ENCODE measurements at regions not wholly inside any gene's neighbourhood (a gene's known extent, or its start where the extent isn't known, plus 50 kb on each side); places are given as distances from the start of the nearest gene placed in this dataset.

DNA sequence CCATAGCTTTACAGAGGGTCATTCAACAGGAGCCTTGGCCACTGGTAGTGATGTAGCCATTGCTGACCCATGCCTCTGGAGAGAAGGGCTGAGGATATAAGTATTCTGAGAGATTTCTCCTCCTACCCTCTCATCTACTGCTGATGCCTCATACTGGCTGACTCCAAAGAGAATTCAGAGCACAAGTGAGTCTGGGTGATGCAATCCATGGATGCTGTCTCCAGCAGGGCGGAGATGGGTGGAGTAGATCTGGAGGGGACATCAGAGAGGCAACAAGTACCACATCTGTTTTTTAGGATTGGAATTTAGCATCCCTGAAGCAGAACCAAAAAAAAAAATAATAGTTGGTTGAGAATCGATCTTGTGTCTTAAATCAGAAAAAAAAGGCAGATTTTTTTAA is 705.7 kb upstream of the CELF2 start:
- no peak for DNase-seq (ENCODE audit: low spot score)

DNA sequence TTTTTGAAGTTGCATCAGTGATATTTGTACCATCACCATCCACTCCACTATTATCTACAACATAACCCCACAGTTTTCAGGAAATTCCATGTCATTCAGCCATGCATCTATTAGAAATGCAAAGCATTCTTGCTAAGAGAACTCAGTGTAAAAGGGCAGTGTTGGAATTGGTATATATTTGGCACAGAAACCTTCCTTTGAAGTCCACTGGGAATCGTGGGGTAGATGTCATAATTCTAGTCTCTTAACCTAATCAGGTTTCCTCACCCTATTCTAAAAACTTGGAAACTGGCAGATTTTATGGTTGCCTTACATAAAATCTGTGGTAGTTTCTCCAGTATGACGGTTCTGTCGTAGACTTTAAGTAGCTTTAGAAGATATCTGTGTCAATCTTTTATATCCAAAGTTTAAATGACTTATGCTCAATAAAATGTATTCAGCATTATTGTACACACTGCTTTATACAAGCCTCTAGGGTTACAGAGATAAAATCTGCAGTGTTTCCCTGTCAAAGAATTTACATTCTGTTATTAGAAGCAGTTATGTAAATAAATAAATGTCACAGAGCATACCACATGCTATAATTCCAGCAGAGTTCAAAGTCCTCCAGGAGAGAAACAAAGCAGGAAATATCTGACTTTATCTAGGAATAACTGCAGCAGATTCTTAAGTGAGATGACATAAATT is 704.4 kb upstream of the CELF2 start:
- DNase-seq (ENCODE audit: low spot score), result no peak

GRCh38 chr10:10314626-10315025 is 703.0 kb upstream of the CELF2 start:
- no peak for DNase-seq (ENCODE audit: low spot score)

GRCh38 chr10:10315989-10316388 is 701.7 kb upstream of the CELF2 start:
- DNase-seq (ENCODE audit: low spot score), result peak; percentile 1

DNA sequence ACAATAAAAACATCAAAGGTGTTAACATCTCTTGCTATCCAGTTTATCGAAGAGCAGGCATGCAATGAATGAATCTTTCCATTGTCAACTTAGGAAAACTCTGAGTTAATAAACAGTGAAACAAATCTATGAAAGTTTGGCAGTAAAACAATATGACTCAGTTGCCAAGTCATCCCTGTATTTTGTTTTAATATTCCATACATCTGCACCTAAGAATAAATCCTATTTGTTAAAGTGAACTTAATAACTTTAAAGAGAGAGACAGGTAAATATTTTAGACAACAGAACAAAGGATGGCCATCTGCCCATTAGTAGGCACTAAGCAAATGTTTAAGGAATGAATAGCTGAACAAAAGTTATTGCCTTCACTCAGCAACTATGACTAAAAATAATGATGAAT is 700.5 kb upstream of the CELF2 start:
- no peak for DNase-seq (ENCODE audit: low spot score)

- DNase-seq (ENCODE audit: low spot score), result no peak
Observed at GRCh38 chr10:10318856-10319255, 698.8 kb upstream of the CELF2 start.

DNA sequence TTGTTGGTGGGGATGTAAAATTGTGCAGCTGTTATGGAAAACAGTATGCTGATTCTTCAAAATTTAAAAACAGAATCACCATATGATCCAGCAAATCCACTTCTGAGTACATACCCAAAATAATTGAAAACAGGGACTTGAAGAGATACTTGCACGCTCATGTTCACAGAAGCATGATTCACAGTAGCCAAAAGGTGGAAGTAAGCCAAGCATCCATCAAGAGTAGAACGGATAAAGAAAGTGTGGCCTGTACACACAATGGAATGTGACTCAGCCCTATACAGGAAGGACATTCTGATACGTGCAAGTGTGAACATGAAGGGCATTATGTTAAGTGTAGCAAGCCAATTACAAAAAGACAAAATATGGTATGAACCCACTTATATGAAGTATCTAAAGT is 696.7 kb upstream of the CELF2 start:
- no peak for DNase-seq (ENCODE audit: low spot score)

- DNase-seq (ENCODE audit: low spot score), result no peak
Observed at GRCh38 chr10:10326116-10326515, 691.6 kb upstream of the CELF2 start.

DNA sequence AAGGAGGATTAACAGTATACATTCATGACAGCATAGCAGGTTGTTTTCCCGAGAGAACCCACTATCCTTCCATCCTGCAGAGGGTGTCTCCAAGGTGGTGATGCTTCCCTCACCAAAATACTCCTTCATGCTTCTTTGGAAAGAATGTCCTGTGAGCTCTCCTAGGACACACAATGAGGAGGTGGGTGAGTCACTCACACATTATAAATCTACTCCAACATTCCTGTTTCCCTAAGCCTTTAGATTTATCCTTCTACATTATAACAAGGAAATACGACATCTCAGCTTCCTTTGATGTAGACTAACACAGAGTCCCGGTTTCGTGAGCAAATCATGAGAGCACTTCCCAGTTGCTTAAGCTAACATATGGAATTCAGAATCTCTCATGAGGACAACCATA is 689.7 kb upstream of the CELF2 start:
- DNase-seq (ENCODE audit: low spot score), result no peak

DNA sequence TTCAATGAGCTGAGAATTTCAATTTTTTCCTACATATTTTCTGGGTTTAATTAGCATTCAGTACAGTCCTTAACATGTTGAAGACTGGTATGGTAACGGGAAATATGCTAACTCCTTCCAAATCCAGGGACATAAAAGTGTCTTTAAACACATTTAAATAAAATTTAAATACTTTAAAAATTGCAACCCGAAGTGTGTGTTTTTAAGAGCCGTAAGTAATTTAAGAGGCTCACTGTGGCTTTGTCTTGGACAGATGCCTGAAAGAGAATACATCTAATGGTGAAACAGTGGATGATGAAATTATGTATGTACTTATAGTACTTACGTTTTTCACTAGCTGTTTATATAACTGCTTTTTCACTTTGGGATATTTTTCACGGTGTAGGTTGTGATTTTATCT is 687.3 kb upstream of the CELF2 start:
- DNase-seq (ENCODE audit: low spot score), result no peak

GRCh38 chr10:10332786-10333185 is 684.9 kb upstream of the CELF2 start:
- DNase-seq (ENCODE audit: low spot score), result no peak

GRCh38 chr10:10333622-10334021 is 684.0 kb upstream of the CELF2 start:
- no peak for DNase-seq (ENCODE audit: low spot score)

- DNase-seq (ENCODE audit: low spot score), result no peak
Observed at GRCh38 chr10:10338339-10338738, 679.3 kb upstream of the CELF2 start.

DNA sequence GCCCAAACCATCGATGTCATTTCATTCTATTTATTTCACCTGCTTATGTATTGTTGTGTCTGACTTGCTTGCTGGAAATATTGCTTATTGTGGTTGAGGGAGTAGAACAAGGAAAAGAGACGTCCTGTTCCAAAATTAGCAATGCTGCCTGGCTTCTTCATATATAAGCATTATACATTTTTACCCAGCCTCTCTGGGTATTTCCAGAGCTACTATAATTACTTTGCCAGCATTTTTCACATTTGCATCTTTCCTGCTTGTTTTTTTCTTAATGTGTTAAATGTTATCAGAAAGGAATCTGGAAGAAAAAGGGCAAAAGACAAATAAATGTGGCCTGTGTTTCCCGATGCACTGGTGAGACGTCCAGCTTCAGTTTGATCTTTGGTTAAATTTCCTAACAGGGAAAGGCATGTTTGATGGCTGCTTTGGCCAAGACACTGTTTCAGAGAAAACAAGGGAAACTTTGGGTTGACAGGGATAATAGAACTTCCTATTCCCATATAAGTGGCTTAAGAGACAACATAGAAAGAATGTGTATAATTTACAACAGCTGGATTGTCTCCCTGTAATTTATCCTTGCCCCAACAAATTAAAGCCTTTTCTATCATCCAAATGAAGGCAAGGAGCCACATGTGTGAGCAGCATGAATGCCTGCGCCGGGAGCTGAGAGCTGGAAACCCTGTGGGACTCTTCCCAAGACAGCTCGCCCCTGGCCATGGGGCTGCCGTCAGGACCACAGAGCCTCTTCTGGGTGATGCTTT is 671.1 kb upstream of the CELF2 start:
- DNase-seq (ENCODE audit: low spot score), result no peak

GRCh38 chr10:10350050-10350449 is 667.6 kb upstream of the CELF2 start:
- DNase-seq (ENCODE audit: low spot score), result no peak

GRCh38 chr10:10351451-10351850 is 666.2 kb upstream of the CELF2 start:
- DNase-seq (ENCODE audit: low spot score), result no peak

DNA sequence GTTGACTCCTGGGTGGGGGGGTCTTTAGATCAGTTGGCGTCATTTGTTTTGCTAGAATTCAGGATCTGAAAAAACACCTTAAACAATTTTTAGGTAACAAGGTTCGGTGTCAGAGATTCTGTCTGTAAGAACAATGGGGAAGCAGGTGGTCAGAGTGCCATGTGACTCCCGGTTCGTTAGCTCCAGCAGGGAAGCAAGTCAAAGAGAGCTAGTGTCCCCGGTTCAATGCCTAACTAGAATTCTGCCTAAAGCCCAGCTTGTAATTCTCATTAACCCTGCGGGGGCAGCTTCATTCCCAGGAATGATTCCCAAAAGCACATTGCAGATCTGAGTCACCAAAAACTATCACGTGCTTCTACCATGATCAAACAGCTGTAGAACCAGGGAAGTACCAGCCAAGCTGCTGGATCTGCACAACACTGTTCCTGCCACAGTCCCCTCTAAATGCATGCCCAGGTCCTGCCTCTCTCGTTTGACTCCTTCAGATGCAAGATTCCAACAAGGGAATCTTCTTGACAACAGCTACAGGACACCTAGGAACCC is 664.3 kb upstream of the CELF2 start:
- no peak for DNase-seq (ENCODE audit: low spot score)

- no peak for DNase-seq (ENCODE audit: low spot score)
Observed at GRCh38 chr10:10359263-10359662, 658.4 kb upstream of the CELF2 start.

DNA sequence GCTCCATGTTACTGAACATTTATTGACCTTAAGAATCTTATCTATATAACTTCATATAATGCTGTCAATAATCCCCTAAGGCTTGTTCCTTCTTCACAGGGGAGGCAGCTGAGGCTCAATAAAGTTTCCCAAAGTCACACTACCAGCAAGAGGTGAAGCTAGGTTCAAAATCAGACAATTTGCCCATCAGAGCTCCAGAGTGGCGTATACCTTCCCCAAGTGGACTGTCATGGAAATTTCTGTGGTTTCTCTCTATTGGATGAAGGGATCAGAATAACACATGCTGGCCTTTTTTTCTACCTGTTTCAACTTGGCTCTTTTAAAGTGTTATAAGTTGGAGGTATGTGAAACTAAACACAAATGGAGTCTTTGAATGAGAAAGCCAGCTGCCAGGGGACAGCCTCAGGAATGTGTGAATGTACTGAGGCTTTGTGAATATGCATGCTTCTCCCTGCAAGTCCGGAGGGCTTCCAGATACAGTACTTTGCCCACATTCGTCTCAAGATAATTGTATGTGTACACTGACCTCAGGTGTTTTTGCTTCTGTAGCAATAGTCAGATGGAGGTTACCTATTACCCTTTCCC is 656.3 kb upstream of the CELF2 start:
- DNase-seq (ENCODE audit: low spot score), result no peak

DNA sequence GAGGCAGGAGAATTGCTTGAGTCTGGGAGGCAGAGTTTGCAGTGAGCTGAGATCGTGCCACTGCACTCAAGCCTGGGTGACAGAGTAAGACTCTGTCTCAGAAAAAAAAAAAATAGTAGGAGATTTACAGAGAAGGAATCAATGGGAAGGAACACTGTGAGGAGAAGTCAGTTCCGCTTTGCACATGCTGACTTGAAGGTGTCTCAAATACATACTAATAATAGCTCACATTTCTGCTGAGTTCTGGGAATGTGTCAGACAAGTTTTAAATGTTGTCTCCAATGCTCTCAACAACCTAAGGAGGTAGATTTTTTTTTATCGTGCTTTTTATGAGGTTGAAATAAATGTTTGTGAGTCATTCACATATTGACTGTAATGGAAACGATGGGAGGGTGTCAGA is 654.9 kb upstream of the CELF2 start:
- no peak for DNase-seq (ENCODE audit: low spot score)

GRCh38 chr10:10363217-10363616 is 654.5 kb upstream of the CELF2 start:
- DNase-seq (ENCODE audit: low spot score), result no peak

DNA sequence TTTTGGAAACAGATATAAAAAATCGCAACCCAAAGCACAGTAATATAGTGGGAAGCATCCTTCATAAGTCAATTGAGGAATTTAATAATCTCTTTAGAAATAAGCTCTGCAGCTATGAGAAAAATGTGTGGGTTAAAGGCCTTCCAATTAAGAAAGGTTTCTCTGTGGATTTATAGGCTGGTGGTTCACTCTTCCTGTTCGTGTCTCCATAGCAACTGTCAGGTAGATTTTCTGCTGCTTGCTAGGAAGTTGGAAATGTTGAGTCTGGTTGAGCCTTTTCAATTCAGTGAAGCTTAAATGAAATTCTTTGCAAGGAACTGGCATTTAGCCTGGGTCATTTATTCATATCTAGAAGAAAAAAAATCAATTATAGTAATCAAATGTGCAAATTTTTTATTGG is 652.8 kb upstream of the CELF2 start:
- DNase-seq (ENCODE audit: low spot score), result no peak

DNA sequence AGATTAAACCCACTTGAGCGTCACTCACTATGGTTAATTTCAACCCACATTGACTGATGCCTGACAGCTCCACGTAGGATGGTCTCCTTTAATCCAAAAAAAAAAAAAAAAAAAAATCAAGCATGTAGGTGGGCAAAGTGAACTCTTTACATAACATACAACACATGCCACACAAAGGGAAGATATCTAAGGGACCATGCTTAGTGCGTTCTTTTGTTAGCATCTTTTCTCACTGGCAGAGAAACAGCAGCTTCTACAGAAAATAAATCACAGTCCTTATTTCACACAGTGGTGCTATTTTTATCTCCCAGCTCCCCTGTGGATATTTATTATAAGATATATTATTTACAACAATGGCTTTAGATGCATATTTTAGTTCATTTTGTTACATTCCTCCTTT is 652.0 kb upstream of the CELF2 start:
- no peak for DNase-seq (ENCODE audit: low spot score)

All from NAMALWA (cell line).